HG02759 (cell line): ENCODE measurements at regions not wholly inside any gene's neighbourhood (a gene's known extent, or its start where the extent isn't known, plus 50 kb on each side); places are given as distances from the start of the nearest gene placed in this dataset.
"Not testable (repeated sequence)": the region's sequence is repeated elsewhere in the genome, so short reads cannot be mapped to it uniquely, and the experiment has no call there.

Experiments
- ATAC-seq: cut with Tn5 transposase; IDR thresholded peaks from one replicate; pipeline ENCODE4 v1.9.1; 2021; ENCODE audit warnings: mild to moderate bottlenecking, moderate library complexity; ENCODE audit not compliant: unreplicated experiment

GRCh38 chr15:20369500-20369899 lies 172.1 kb downstream of the GOLGA6L6 start:
- ATAC-seq = no peak

- ATAC-seq = no peak
Observed at GRCh38 chr15:20368974-20369373, 172.6 kb downstream of the GOLGA6L6 start.

GRCh38 chr15:20367093-20367492 lies 174.5 kb downstream of the GOLGA6L6 start:
- no peak for ATAC-seq

- ATAC-seq = not testable (repeated sequence)
Observed at GRCh38 chr15:20363591-20363990, 178.0 kb downstream of the GOLGA6L6 start.

- no peak for ATAC-seq
Observed at GRCh38 chr15:20361091-20361490, 180.5 kb downstream of the GOLGA6L6 start.

- no peak for ATAC-seq
Observed at GRCh38 chr15:20358779-20359414, 182.7 kb downstream of the GOLGA6L6 start.

DNA sequence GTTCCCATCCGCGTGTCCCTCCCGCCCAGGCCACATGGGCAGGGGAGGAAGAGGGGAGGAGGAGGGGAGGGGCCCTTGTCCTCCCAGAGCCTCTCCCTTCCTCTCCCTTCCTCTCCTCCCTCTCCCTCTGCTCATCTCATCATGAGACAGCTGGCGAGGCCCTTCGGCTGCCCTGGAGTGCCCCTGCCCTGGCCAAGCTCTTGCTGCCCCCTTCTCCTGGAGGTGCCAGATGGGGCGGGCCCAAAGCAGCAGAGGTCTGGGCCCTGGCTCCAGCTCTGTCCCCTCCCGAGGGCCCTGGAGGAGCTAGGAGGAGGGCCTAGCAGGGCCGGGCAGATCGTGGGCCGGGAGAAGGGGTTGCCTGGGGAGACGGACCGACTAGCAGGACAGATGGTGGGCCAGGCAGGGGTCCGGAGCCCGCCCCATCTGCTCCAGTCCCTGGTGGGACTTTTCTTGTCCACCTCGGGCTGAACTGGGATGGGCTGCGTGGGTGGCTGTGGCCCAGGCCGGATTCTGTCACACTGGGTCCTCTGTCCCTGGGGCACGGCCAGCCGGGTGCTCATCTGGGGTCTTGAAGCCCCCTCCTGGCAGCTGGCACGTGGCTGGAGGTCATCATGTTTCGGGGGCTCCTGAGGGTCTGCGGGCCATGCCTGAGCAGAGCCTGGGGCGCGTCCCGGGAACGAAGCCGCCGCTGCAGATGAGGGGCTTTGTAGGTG lies 183.4 kb downstream of the GOLGA6L6 start:
- no peak for ATAC-seq

GRCh38 chr15:20357481-20358065 lies 184.0 kb downstream of the GOLGA6L6 start:
- no peak for ATAC-seq

- ATAC-seq = peak; percentile 7
Observed at GRCh38 chr15:20356911-20357480, 184.6 kb downstream of the GOLGA6L6 start.

GRCh38 chr15:20356444-20356910 lies 185.1 kb downstream of the GOLGA6L6 start:
- peak; percentile 67 for ATAC-seq

- ATAC-seq = no peak
Observed at GRCh38 chr15:20355256-20355868, 186.2 kb downstream of the GOLGA6L6 start.

DNA sequence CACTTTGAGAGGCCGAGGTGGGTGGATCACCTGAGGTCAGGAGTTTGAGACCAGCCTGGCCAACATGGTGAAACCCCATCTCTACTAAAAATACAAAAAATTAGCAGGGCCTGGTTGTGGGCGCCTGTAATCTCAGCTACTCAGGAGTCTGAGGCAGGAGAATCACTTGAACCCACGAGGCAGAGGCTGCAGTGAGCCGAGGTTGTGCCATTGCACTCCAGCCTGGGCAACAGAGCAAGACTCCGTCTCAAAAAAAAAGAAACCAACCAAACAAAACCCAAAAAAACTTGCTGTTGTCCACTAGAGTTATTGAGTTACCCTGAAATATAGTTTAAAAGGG lies 186.7 kb downstream of the GOLGA6L6 start:
- not testable (repeated sequence) for ATAC-seq

DNA sequence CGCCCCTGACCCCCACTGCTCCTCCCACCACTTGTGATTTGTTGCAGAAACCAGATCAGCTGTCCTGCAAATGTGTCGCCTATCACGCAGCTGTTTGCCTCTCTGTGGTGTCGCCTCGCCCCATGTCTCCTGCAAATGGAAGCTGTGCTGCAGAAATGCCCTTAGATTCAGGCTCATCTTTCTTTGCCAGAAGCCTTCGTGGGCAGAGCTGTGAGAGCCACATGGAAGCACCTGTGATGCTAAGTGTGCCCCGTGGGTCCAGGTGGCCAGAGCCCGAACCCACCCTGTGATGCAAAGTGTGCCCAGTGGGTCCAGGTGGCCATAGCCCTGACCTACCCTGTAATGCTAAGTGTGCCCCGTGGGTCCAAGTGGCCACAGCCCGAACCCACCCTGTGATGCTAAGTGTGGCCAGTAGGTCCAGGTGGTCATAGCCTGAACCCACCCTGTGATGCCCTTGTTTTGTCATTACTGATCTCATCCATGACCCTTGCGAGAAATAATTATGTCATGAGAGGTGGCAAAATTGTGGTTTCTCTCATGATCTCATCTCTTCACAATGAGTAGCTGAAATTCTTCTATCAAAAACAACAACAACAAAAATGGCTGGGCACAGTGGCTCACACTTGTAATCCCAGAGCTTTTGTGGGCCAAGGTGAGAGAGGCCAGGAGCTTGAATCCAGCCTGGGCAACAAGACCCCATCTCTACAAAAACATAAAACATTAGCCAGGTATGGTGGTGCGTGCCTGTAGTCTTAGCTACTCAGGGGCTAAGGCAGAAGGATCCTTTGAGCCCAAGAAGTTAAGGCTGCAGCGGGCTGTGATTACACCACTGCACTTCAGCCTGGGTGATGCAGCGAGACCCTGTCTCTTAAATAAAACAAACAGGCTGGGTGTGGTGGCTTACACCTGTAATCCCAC lies 187.4 kb downstream of the GOLGA6L6 start:
- ATAC-seq = no peak

GRCh38 chr15:20352241-20353200 lies 189.1 kb downstream of the GOLGA6L6 start:
- ATAC-seq = no peak

DNA sequence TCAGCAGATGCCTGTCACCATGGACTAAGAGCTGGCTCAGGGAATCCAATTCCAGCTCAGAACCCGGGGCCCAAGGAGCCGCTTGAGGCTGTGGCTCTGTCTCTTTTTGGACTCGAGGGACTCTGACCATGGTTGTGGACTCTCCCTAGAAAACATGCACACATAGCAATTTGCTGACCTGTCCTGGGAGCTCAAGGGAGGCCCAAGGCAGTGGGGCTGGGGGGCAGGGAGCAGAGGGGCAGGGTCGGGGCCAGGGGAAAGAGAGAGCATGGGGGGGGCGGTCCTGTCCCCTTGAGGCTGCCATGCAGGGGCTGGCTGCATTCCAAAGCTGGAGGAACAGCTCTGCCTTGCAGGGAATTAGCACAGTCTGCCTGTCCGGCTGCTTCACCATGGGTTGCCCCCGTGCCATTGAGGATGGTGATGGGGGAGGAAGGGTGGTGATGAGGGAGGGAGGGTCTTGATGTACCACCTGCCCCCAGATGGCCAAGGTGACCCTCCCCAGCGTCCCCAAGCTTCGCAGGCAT lies 190.1 kb downstream of the GOLGA6L6 start:
- no peak for ATAC-seq

DNA sequence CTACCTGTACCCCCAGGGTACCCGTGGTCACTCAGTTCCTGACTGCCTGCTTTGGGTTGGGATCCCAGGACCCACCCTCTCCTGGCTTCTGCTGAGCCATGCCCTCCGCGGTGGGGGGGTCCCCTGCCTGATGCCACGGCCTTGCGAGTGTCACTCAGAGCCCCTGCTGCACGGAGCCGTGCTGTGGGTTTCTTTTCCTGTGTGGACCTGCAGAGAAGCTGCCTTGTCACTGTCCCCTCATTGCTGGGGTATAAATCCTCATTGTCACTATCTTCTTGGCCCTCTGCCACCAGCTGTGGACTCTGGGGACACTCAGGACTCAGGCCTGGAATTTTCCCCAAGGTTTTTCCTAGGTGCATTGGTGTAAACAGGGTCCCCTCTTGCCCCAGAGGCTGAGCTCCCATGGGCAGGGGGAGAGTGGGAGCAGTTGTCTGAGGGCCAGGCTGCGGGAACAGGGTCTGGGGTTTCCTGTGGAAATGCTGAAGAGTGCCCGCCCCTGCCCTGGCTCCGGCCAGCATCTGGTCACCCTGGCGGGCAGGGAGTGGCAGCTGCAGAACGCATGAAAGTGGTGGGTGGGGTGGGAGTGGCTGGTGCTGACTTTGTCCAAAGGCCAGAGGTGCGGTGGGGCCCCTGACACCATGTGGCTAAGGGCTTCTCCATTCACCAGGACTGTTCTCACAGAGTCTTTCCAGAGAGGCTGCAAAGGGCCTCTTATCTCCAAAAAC lies 191.7 kb downstream of the GOLGA6L6 start:
- ATAC-seq = no peak

DNA sequence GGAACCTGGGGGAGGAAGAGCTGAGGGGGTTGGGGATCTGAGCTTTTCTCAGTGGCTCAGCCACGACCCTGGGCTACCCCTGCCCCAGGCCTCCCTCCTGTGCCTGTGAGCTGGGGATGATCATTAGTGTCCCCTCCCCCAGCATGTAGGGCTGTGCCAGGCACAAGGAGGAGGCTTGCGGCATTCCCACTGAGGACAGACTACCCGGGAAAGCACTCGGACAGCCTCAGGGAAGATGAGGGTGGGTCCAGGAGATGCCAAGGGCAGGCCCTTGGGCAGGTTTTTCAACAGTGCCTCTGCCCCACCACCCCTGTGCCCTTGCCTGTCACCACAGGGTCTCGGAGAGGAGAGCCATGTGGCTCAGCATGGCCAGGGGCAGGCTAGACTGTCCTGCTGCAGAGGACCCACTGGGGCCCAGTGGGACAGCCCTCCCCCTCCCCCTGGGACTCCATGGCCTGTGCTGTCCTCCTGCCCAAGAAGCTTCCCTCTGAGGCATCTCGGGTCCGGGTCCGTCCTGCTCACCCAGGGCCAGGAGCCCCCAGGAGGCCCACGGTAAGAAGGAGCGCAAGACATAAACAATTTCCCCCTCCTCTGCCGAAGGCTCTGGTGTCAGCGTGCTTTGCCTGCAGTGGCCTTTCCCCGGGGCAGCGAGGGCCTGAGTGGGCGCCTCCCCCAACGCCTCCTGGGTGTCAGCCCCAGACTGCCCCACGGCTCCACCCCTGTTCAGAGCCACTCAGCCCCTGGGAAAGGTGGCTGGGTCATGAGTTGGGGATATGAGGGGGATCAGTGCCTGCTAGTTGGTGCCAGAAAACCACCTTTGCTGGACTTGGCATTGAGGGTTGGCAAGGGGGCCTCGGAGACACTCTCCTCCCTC lies 192.5 kb downstream of the GOLGA6L6 start:
- no peak for ATAC-seq
